ENCODE measurements at regions not wholly inside any gene's neighbourhood (a gene's known extent, or its start where the extent isn't known, plus 50 kb on each side); places are given as distances from the start of the nearest gene placed in this dataset.

DNA sequence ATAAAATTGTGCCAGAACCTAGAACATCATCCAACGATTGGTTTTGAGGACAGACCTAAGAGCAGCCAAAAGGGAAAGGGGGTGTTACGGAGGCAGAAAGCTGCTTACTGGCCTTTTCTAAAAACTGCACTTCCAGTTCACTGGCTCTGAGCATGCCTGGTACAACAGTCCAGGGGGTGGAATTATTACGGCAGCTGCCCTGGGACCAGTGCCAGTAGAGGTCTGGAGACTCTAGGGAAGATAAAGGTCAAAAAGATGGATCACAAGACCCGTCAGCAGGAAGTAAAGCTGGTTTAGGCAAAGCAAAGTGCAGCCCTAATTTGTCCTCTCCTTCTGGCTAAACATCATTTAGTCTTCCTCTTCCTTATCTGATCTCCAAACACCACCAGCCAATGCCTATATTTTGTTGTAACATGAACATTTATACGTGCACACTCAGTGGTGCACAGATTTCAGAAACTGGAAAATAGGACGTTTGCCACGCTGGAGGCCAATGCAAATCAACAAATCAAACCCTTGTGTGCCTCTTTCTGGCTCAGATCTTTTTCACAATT lies 216.4 kb upstream of the DPP6 start:
- TF ChIP-seq, protein P1, sequence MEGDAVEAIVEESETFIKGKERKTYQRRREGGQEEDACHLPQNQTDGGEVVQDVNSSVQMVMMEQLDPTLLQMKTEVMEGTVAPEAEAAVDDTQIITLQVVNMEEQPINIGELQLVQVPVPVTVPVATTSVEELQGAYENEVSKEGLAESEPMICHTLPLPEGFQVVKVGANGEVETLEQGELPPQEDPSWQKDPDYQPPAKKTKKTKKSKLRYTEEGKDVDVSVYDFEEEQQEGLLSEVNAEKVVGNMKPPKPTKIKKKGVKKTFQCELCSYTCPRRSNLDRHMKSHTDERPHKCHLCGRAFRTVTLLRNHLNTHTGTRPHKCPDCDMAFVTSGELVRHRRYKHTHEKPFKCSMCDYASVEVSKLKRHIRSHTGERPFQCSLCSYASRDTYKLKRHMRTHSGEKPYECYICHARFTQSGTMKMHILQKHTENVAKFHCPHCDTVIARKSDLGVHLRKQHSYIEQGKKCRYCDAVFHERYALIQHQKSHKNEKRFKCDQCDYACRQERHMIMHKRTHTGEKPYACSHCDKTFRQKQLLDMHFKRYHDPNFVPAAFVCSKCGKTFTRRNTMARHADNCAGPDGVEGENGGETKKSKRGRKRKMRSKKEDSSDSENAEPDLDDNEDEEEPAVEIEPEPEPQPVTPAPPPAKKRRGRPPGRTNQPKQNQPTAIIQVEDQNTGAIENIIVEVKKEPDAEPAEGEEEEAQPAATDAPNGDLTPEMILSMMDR (tag by site-specific recombination; IDR thresholded peaks at IDR 0.05) = no peak
- TF ChIP-seq, protein P2, sequence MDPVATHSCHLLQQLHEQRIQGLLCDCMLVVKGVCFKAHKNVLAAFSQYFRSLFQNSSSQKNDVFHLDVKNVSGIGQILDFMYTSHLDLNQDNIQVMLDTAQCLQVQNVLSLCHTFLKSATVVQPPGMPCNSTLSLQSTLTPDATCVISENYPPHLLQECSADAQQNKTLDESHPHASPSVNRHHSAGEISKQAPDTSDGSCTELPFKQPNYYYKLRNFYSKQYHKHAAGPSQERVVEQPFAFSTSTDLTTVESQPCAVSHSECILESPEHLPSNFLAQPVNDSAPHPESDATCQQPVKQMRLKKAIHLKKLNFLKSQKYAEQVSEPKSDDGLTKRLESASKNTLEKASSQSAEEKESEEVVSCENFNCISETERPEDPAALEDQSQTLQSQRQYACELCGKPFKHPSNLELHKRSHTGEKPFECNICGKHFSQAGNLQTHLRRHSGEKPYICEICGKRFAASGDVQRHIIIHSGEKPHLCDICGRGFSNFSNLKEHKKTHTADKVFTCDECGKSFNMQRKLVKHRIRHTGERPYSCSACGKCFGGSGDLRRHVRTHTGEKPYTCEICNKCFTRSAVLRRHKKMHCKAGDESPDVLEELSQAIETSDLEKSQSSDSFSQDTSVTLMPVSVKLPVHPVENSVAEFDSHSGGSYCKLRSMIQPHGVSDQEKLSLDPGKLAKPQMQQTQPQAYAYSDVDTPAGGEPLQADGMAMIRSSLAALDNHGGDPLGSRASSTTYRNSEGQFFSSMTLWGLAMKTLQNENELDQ (tag by site-specific recombination; IDR thresholded peaks at IDR 0.05; ENCODE audit: low read depth) = no peak
- TF ChIP-seq ZNF114 (tag by site-specific recombination; IDR thresholded peaks at IDR 0.05) = no peak
- TF ChIP-seq, protein P3, sequence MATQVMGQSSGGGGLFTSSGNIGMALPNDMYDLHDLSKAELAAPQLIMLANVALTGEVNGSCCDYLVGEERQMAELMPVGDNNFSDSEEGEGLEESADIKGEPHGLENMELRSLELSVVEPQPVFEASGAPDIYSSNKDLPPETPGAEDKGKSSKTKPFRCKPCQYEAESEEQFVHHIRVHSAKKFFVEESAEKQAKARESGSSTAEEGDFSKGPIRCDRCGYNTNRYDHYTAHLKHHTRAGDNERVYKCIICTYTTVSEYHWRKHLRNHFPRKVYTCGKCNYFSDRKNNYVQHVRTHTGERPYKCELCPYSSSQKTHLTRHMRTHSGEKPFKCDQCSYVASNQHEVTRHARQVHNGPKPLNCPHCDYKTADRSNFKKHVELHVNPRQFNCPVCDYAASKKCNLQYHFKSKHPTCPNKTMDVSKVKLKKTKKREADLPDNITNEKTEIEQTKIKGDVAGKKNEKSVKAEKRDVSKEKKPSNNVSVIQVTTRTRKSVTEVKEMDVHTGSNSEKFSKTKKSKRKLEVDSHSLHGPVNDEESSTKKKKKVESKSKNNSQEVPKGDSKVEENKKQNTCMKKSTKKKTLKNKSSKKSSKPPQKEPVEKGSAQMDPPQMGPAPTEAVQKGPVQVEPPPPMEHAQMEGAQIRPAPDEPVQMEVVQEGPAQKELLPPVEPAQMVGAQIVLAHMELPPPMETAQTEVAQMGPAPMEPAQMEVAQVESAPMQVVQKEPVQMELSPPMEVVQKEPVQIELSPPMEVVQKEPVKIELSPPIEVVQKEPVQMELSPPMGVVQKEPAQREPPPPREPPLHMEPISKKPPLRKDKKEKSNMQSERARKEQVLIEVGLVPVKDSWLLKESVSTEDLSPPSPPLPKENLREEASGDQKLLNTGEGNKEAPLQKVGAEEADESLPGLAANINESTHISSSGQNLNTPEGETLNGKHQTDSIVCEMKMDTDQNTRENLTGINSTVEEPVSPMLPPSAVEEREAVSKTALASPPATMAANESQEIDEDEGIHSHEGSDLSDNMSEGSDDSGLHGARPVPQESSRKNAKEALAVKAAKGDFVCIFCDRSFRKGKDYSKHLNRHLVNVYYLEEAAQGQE (tag by site-specific recombination; IDR thresholded peaks at IDR 0.05) = no peak
